Coronary artery (tissue), 2 donors: ENCODE measurements at regions not wholly inside any gene's neighbourhood (a gene's known extent, or its start where the extent isn't known, plus 50 kb on each side); places are given as distances from the start of the nearest gene placed in this dataset.

Experiments used
- DNase-seq: peaks from one replicate; pipeline ENCODE4 v3.0.0-alpha.2; 2017; ENCODE audit warnings: low spot score
- H3K27ac ChIP-seq, 2 donors: fragments of 200-600 bp; sonication (generic); one replicate each; pipeline ENCODE4 v1.5.1; 2016 to 2019
- H3K4me3 ChIP-seq: fragments of 200-600 bp; sonication (generic); 2 replicates; pipeline ENCODE4 v1.5.1; 2016; ENCODE audit warnings: mild to moderate bottlenecking, moderate library complexity
- TF ChIP-seq, protein P1 (sequence below): fragments of 200-600 bp; sonication (generic); IDR thresholded peaks from one replicate; pipeline ENCODE4 v1.5.1; 2019; ENCODE audit warnings: antibody characterized with exemption

- H3K4me3 ChIP-seq = no peak overlapping the region
- no peak overlapping the region for H3K27ac ChIP-seq
- TF ChIP-seq, protein P1, sequence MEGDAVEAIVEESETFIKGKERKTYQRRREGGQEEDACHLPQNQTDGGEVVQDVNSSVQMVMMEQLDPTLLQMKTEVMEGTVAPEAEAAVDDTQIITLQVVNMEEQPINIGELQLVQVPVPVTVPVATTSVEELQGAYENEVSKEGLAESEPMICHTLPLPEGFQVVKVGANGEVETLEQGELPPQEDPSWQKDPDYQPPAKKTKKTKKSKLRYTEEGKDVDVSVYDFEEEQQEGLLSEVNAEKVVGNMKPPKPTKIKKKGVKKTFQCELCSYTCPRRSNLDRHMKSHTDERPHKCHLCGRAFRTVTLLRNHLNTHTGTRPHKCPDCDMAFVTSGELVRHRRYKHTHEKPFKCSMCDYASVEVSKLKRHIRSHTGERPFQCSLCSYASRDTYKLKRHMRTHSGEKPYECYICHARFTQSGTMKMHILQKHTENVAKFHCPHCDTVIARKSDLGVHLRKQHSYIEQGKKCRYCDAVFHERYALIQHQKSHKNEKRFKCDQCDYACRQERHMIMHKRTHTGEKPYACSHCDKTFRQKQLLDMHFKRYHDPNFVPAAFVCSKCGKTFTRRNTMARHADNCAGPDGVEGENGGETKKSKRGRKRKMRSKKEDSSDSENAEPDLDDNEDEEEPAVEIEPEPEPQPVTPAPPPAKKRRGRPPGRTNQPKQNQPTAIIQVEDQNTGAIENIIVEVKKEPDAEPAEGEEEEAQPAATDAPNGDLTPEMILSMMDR = no peak
- peak; percentile 69 for DNase-seq
Observed at GRCh38 chr10:43879742-43880141, 231.1 kb upstream of the ZNF32 start.

- DNase-seq = no peak
- no peak overlapping the region for H3K4me3 ChIP-seq
- no peak overlapping the region for H3K27ac ChIP-seq
- TF ChIP-seq, protein P1 = no peak
Observed at GRCh38 chr10:43879162-43879561, 230.5 kb upstream of the ZNF32 start.

DNA sequence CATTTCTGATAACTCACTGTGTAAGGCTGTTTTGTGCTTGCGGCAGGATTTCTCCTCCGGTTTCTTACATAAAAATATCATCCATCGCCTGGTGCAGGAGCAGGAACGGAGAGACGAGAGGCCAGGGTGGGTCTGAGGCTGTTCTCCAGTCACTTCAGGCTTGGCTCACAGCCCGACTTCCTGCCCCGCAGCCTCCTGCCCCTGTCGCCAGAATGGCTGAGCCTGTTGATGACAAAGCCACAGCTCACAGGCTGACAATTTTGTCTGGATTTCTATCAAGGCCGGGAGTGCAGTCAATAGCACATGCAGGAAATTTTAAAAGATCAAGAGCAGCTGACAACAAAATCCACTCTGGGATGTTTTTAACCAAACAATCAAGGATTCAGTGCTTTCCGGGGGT lies 229.7 kb upstream of the ZNF32 start:
- TF ChIP-seq, protein P1 = no peak
- H3K4me3 ChIP-seq = no peak overlapping the region
- H3K27ac ChIP-seq = peak overlapping the region in 1 of 2 donors; percentile 33
- no peak for DNase-seq

DNA sequence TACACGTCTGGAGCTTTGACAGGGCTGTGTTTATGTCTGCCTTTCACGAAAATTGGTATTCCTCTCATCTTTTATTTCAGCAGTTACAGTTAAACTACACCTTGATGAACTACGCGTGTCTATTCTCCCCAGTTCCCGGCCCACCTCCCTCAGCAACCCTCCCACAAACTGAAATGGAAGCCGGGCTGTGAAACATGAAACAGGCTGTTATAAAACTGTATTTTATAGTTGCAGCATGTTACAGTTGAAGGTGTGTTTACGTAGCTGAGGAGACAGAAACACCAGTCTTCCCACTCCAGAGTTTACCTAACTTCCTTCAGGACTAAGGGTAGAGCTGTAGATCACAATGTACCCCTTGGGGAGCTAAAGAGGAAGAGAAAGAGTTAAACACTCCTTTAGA lies 228.3 kb upstream of the ZNF32 start:
- H3K27ac ChIP-seq = no peak overlapping the region
- TF ChIP-seq, protein P1 = no peak
- no peak for DNase-seq
- no peak overlapping the region for H3K4me3 ChIP-seq

DNA sequence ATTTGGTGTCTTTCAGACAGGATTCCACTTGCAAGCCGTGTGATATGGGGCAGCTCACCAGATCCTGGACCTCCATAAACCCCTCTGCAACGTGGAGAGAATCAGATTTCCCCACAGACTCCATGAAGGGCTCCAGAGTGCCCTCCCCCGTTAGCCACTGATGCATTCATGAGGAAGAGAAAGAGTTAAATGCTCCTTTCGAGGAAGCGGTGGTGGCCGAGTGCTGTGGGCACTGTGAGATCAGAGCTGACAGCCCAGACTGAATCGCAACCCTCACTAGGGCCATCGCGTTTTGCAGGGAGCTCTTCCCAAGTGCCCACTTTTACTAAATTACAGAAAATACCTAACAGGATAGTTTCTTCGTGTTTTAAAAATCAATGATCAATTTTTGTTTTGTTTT lies 226.3 kb upstream of the ZNF32 start:
- TF ChIP-seq, protein P1 = no peak
- no peak for DNase-seq
- H3K27ac ChIP-seq = no peak overlapping the region

DNA sequence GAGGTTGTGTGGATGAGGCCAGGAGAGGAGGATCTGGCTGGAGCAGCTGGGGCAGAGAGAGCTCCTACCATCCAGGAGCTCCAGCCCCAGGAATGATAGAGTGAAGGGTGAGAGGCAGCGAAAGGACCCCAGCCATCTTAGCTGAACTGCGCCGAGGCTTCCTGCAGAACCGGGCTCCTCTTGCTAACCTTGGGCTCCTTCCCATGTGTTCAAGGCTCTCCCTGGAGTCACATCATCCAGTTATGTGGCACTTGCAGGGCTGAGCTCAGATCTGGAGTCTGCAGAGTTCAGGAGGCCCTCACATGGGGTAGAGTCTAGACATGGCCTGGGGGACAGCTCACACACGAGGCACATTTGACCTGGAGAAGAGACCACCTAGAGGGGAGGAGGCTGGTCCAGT lies 225.0 kb upstream of the ZNF32 start:
- no peak overlapping the region for H3K4me3 ChIP-seq
- DNase-seq = no peak
- no peak overlapping the region for H3K27ac ChIP-seq
- TF ChIP-seq, protein P1 = no peak

More for the DNA sequence above, 226.3 kb upstream of the ZNF32 start:
- H3K4me3 ChIP-seq = no peak overlapping the region

- TF ChIP-seq, protein P1 = no peak
- no peak overlapping the region for H3K27ac ChIP-seq
- no peak overlapping the region for H3K4me3 ChIP-seq
- DNase-seq = no peak
Observed at GRCh38 chr10:43872644-43873043, 224.0 kb upstream of the ZNF32 start.
